ENCODE measurements at regions not wholly inside any gene's neighbourhood (a gene's known extent, or its start where the extent isn't known, plus 50 kb on each side); places are given as distances from the start of the nearest gene placed in this dataset.
A peak's percentile ranks its signal among the peaks of the same experiment; 100 is the strongest.
"Not testable (repeated sequence)": the region's sequence is repeated elsewhere in the genome, so short reads cannot be mapped to it uniquely, and the experiment has no call there.

GRCh38 chr9:15372455-15372854, 50.2 kb upstream of the SNAPC3 start:
- Histone ChIP-seq H3K36me3 (ENCODE audit: control insufficient read depth in 2 of 2, insufficient read depth in 2 of 2, low read length in 1 of 2) (no peaks in the 10 kb centered on the region), H3K4me1 (ENCODE audit: control insufficient read depth in 2 of 2, insufficient read depth in 2 of 2, low read length in 2 of 2) (peaks cover 0 to 6% of the 10 kb centered on the region in 2 donors), H3K27me3 (ENCODE audit: control insufficient read depth in 2 of 2, insufficient read depth in 1 of 2, low read length in 1 of 2) (no peaks in the 10 kb centered on the region), H3K27ac (ENCODE audit: low read depth in 1 of 2, low read length in 1 of 2) (no peak overlapping the region), H3K9me3 (ENCODE audit: control insufficient read depth in 2 of 2, insufficient read depth in 1 of 2, low read length in 1 of 2) (peaks cover 0 to 4% of the 10 kb centered on the region in 2 donors), H3K4me3 (ENCODE audit: low read length in 2 of 2) (no peak overlapping the region)
- 75% methylated on average over 6 of the region's 6 CpGs for WGBS
- no peak for DNase-seq (ENCODE audit: low read depth in 6 of 9, low spot score in 9 of 9)

- WGBS: 94% methylated on average over 6 of the region's 6 CpGs
- DNase-seq (ENCODE audit: low read depth in 6 of 9, low spot score in 9 of 9): no peak
- peaks cover 0 to 6% of the 10 kb centered on the region in 2 donors for H3K4me1 ChIP-seq (ENCODE audit: control insufficient read depth in 2 of 2, insufficient read depth in 2 of 2, low read length in 2 of 2)
Measured at GRCh38 chr9:15371448-15371845, 51.2 kb upstream of the SNAPC3 start.

GRCh38 chr9:15370466-15371447, 51.9 kb upstream of the SNAPC3 start:
- Histone ChIP-seq H3K27ac (ENCODE audit: low read depth in 1 of 2, low read length in 1 of 2) (no peak overlapping the region), H3K36me3 (ENCODE audit: control insufficient read depth in 2 of 2, insufficient read depth in 2 of 2, low read length in 1 of 2) (no peaks in the 10 kb centered on the region), H3K9me3 (ENCODE audit: control insufficient read depth in 2 of 2, insufficient read depth in 1 of 2, low read length in 1 of 2) (peaks cover 0 to 4% of the 10 kb centered on the region in 2 donors), H3K4me3 (ENCODE audit: low read length in 2 of 2) (no peak overlapping the region), H3K27me3 (ENCODE audit: control insufficient read depth in 2 of 2, insufficient read depth in 1 of 2, low read length in 1 of 2) (no peaks in the 10 kb centered on the region), H3K4me1 (ENCODE audit: control insufficient read depth in 2 of 2, insufficient read depth in 2 of 2, low read length in 2 of 2) (peaks cover 0 to 6% of the 10 kb centered on the region in 2 donors)
- no peak for DNase-seq (ENCODE audit: low read depth in 6 of 9, low spot score in 9 of 9)
- WGBS: 95% methylated on average over 15 of the region's 15 CpGs

More at GRCh38 chr9:15371448-15371845, 51.2 kb upstream of the SNAPC3 start:
- H3K4me3 ChIP-seq (ENCODE audit: low read length in 2 of 2): no peak overlapping the region
- H3K36me3 ChIP-seq (ENCODE audit: control insufficient read depth in 2 of 2, insufficient read depth in 2 of 2, low read length in 1 of 2): no peaks in the 10 kb centered on the region
- H3K9me3 ChIP-seq (ENCODE audit: control insufficient read depth in 2 of 2, insufficient read depth in 1 of 2, low read length in 1 of 2): peaks cover 0 to 4% of the 10 kb centered on the region in 2 donors
- H3K27me3 ChIP-seq (ENCODE audit: control insufficient read depth in 2 of 2, insufficient read depth in 1 of 2, low read length in 1 of 2): no peaks in the 10 kb centered on the region
- H3K27ac ChIP-seq (ENCODE audit: low read depth in 1 of 2, low read length in 1 of 2): no peak overlapping the region

GRCh38 chr9:15369871-15370270, 52.8 kb upstream of the SNAPC3 start:
- no peak for DNase-seq (ENCODE audit: low read depth in 6 of 9, low spot score in 9 of 9)
- Histone ChIP-seq H3K9me3 (ENCODE audit: control insufficient read depth in 2 of 2, insufficient read depth in 1 of 2, low read length in 1 of 2) (peaks cover 0 to 2% of the 10 kb centered on the region in 2 donors), H3K4me3 (ENCODE audit: low read length in 2 of 2) (no peak overlapping the region), H3K4me1 (ENCODE audit: control insufficient read depth in 2 of 2, insufficient read depth in 2 of 2, low read length in 2 of 2) (peaks cover 0 to 6% of the 10 kb centered on the region in 2 donors), H3K27ac (ENCODE audit: low read depth in 1 of 2, low read length in 1 of 2) (no peak overlapping the region), H3K36me3 (ENCODE audit: control insufficient read depth in 2 of 2, insufficient read depth in 2 of 2, low read length in 1 of 2) (no peaks in the 10 kb centered on the region), H3K27me3 (ENCODE audit: control insufficient read depth in 2 of 2, insufficient read depth in 1 of 2, low read length in 1 of 2) (no peaks in the 10 kb centered on the region)
- 96% methylated on average over 1 of the region's 1 CpG for WGBS

DNA sequence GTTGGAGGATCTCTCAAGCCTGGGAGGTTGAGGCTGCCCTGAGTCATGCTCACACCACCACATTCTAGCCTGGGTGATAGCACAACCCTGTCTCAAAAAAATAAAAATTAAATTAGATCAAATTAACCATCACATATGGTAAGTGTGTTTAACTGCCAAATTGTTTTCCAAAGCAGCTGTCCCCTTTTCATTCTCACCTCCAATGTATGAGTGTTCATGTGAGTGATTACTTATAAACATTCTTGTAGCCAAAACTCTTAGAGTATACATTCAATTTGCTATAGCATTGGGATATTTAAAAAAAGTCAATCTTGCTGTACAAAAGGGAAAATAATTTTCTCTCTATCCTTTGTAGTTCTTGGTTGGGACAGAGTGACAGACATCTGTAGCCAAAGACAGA, 53.4 kb upstream of the SNAPC3 start:
- Histone ChIP-seq H3K4me1 (ENCODE audit: control insufficient read depth in 2 of 2, insufficient read depth in 2 of 2, low read length in 2 of 2) (peaks cover 0 to 2% of the 10 kb centered on the region in 2 donors), H3K9me3 (ENCODE audit: control insufficient read depth in 2 of 2, insufficient read depth in 1 of 2, low read length in 1 of 2) (peaks cover 0 to 4% of the 10 kb centered on the region in 2 donors), H3K36me3 (ENCODE audit: control insufficient read depth in 2 of 2, insufficient read depth in 2 of 2, low read length in 1 of 2) (no peaks in the 10 kb centered on the region), H3K27ac (ENCODE audit: low read depth in 1 of 2, low read length in 1 of 2) (no peak overlapping the region), H3K4me3 (ENCODE audit: low read length in 2 of 2) (no peak overlapping the region), H3K27me3 (ENCODE audit: control insufficient read depth in 2 of 2, insufficient read depth in 1 of 2, low read length in 1 of 2) (no peaks in the 10 kb centered on the region)
- no peak for DNase-seq (ENCODE audit: low read depth in 6 of 9, low spot score in 9 of 9)

GRCh38 chr9:15364975-15365553, 57.6 kb upstream of the SNAPC3 start:
- H3K4me1 ChIP-seq (ENCODE audit: control insufficient read depth in 2 of 2, insufficient read depth in 2 of 2, low read length in 2 of 2); H3K36me3 ChIP-seq (ENCODE audit: control insufficient read depth in 2 of 2, insufficient read depth in 2 of 2, low read length in 1 of 2); H3K4me3 ChIP-seq (ENCODE audit: low read length in 2 of 2); DNase-seq (ENCODE audit: low read depth in 6 of 9, low spot score in 9 of 9); H3K27me3 ChIP-seq (ENCODE audit: control insufficient read depth in 2 of 2, insufficient read depth in 1 of 2, low read length in 1 of 2); H3K27ac ChIP-seq (ENCODE audit: low read depth in 1 of 2, low read length in 1 of 2); H3K9me3 ChIP-seq (ENCODE audit: control insufficient read depth in 2 of 2, insufficient read depth in 1 of 2, low read length in 1 of 2): not testable (repeated sequence)
- 90% methylated on average over 13 of the region's 13 CpGs for WGBS

GRCh38 chr9:15361737-15362136, 54.7 kb upstream of the TTC39B start:
- Histone ChIP-seq H3K4me3 (ENCODE audit: low read length in 2 of 2) (no peak overlapping the region), H3K27ac (ENCODE audit: low read depth in 1 of 2, low read length in 1 of 2) (no peak overlapping the region), H3K27me3 (ENCODE audit: control insufficient read depth in 2 of 2, insufficient read depth in 1 of 2, low read length in 1 of 2) (no peaks in the 10 kb centered on the region), H3K4me1 (ENCODE audit: control insufficient read depth in 2 of 2, insufficient read depth in 2 of 2, low read length in 2 of 2) (peaks cover 0 to 3% of the 10 kb centered on the region in 2 donors), H3K36me3 (ENCODE audit: control insufficient read depth in 2 of 2, insufficient read depth in 2 of 2, low read length in 1 of 2) (no peaks in the 10 kb centered on the region), H3K9me3 (ENCODE audit: control insufficient read depth in 2 of 2, insufficient read depth in 1 of 2, low read length in 1 of 2) (peaks cover 0 to 4% of the 10 kb centered on the region in 2 donors)
- no peak for DNase-seq (ENCODE audit: low read depth in 6 of 9, low spot score in 9 of 9)
- 49% methylated on average over 2 of the region's 2 CpGs for WGBS

DNA sequence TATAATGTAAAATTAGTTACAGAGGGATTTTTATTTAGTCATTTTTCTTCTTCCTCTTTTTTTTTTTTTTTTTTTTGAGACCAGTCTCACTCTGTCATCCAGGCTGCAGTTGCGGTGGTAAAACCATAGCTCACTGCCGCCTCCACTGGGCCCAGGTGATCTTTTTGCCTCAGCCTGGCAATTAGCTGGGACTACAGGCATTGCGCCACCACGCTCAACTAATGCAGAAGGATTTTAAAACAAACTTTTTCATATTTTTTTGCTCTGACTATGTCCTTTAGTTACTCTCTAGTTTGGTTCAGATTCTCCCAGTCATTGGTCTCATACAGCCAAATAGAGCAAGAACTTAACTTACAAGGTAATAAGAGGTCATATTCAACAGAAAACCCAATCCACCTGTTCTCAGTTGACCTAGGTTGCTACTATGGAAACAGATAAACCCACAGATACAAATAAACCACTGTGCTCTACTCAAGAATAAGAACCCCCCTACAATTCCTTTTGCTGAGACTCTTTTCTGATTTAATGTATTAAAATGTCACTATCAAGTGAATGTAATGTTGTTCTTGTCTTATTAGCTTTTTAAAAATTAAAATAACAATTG, 50.1 kb upstream of the TTC39B start:
- H3K27ac ChIP-seq (ENCODE audit: low read depth in 1 of 2, low read length in 1 of 2): no peak overlapping the region
- no peaks in the 10 kb centered on the region for H3K9me3 ChIP-seq (ENCODE audit: control insufficient read depth in 2 of 2, insufficient read depth in 1 of 2, low read length in 1 of 2)
- peak in 7 of 9 donors; percentile 18 to 78 (median 25) for DNase-seq (ENCODE audit: low read depth in 6 of 9, low spot score in 9 of 9)
- H3K27me3 ChIP-seq (ENCODE audit: control insufficient read depth in 2 of 2, insufficient read depth in 1 of 2, low read length in 1 of 2): no peaks in the 10 kb centered on the region
- H3K36me3 ChIP-seq (ENCODE audit: control insufficient read depth in 2 of 2, insufficient read depth in 2 of 2, low read length in 1 of 2): no peaks in the 10 kb centered on the region
- H3K4me3 ChIP-seq (ENCODE audit: low read length in 2 of 2): no peak overlapping the region
- H3K4me1 ChIP-seq (ENCODE audit: control insufficient read depth in 2 of 2, insufficient read depth in 2 of 2, low read length in 2 of 2): peaks cover 3 to 13% of the 10 kb centered on the region in 2 donors
- WGBS: 14% methylated on average over 4 of the region's 4 CpGs

Measured in thymus (tissue), 11 donors.